HepG2 (cell line): ENCODE measurements at regions not wholly inside any gene's neighbourhood (a gene's known extent, or its start where the extent isn't known, plus 50 kb on each side); places are given as distances from the start of the nearest gene placed in this dataset.
"Not testable (repeated sequence)": the region's sequence is repeated elsewhere in the genome, so short reads cannot be mapped to it uniquely, and the experiment has no call there.

Source experiments
- ATAC-seq: fragments of 200-7000 bp; cut with Tn5 transposase; 3 replicates; pipeline ENCODE4 v1.9.1; 2020; ENCODE audit warnings: mild to moderate bottlenecking, moderate library complexity
- BruUV-seq: library from RNA; stranded (reverse); fragments of 400-500 nt; replicated peaks from 2 replicates; lab custom pipeline; 2021; lab: Mats Ljungman, UMichigan
- CTCF ChIA-PET: fragments of 300-600 bp; formaldehyde crosslinking; extraction: SDS; loops from one replicate; lab custom pipeline; 2021; ENCODE audit warnings: low total read pairs, inconsistent platforms, low intra/inter-chr PET ratio; lab: Yijun Ruan, JAX
- POLR2A ChIA-PET: fragments of 350-600 bp; sonication (Branson Sonifier 250); formaldehyde crosslinking; loops from one replicate; lab custom pipeline; 2020; ENCODE audit warnings: antibody characterized with exemption, inconsistent platforms; lab: Yijun Ruan, JAX
- DNase-seq: peaks from one replicate; pipeline ENCODE4 v3.0.0-alpha.2; 2015; ENCODE audit warnings: low spot score
- FAIRE-seq: peaks from 3 replicates; lab custom pipeline; 2011; peaks lifted over from hg19 to GRCh38; lab: Jason Lieb, UNC
- H2AFZ ChIP-seq: one replicate; pipeline ENCODE4 v1.6.1; 2011; ENCODE audit warnings: low read length, inconsistent platforms
- H3K27ac ChIP-seq: fragments of 300-600 bp; 3 replicates; pipeline ENCODE4 v1.8.0; 2011; ENCODE audit warnings: mixed run types, mild to moderate bottlenecking, mixed read lengths, low read length, inconsistent platforms; ENCODE audit not compliant: insufficient read depth; ENCODE audit errors: extremely low read length
- H3K27me3 ChIP-seq, 2 experiments: fragments of 200-600 bp in 1 of 2; 2 replicates in 1 of 2; 3 replicates in 1 of 2; pipeline versions ENCODE4 v1.6.0 to v1.8.0; 2011; ENCODE audit warnings: low read length in 2 of 2, mild to moderate bottlenecking in 2 of 2, moderate library complexity in 2 of 2, inconsistent platforms in 1 of 2; ENCODE audit not compliant: insufficient read depth in 2 of 2, control insufficient read depth in 1 of 2
- H3K36me3 ChIP-seq, 2 experiments: fragments of 200-600 bp in 1 of 2; replicated peaks in 1 of 2; 2 replicates in 1 of 2; 3 replicates in 1 of 2; pipeline versions ENCODE4 v1.5.1 to v1.8.0; 2011; ENCODE audit warnings: low read length in 2 of 2, inconsistent platforms in 1 of 2; ENCODE audit not compliant: insufficient read depth in 2 of 2, control insufficient read depth in 1 of 2
- H3K4me1 ChIP-seq: 2 replicates; pipeline ENCODE4 v1.5.1; 2012; ENCODE audit warnings: low read length, inconsistent platforms; ENCODE audit not compliant: insufficient read depth
- H3K4me2 ChIP-seq: 2 replicates; pipeline ENCODE4 v1.6.0; 2011; ENCODE audit warnings: low read depth, low read length, inconsistent platforms
- H3K4me3 ChIP-seq, 3 experiments: fragments of 200-600 bp in 1 of 3; sonication (generic), shearing (Covaris generic) in 1 of 3; replicated peaks in 1 of 3; 2 replicates each; pipeline ENCODE4 v1.5.1; 2011 to 2016; ENCODE audit warnings: low read length in 3 of 3, inconsistent platforms in 2 of 3, low read depth in 2 of 3, mild to moderate bottlenecking in 2 of 3, control low read depth in 1 of 3, mixed read lengths in 1 of 3; ENCODE audit not compliant: insufficient read depth in 1 of 3
- H3K79me2 ChIP-seq: one replicate; pipeline ENCODE4 v1.6.1; 2011; ENCODE audit warnings: low read length, inconsistent platforms; ENCODE audit not compliant: insufficient read depth
- H3K9ac ChIP-seq: 2 replicates; pipeline ENCODE4 v1.6.0; 2011; ENCODE audit warnings: mild to moderate bottlenecking, low read depth, low read length, inconsistent platforms; ENCODE audit not compliant: insufficient read depth
- H3K9me3 ChIP-seq: 2 replicates; pipeline ENCODE4 v1.5.1; 2012; ENCODE audit warnings: mild to moderate bottlenecking, low read length
- H4K20me1 ChIP-seq: 2 replicates; pipeline ENCODE4 v1.6.0; 2011; ENCODE audit warnings: inconsistent platforms, mild to moderate bottlenecking, low read length, moderate library complexity; ENCODE audit not compliant: insufficient read depth
- NR2C2 ChIP-seq: sonication (generic); formaldehyde crosslinking; IDR thresholded peaks from 2 replicates; pipeline ENCODE4 v1.4.0; 2020; ENCODE audit warnings: missing genetic modification reagents, mild to moderate bottlenecking, moderate library complexity, borderline replicate concordance
- RAD51 ChIP-seq: fragments of 450-650 bp; IDR thresholded peaks from 2 replicates; pipeline ENCODE4 v1.6.1; 2016; ENCODE audit warnings: borderline replicate concordance
- REPIN1 ChIP-seq: sonication (generic); formaldehyde crosslinking; IDR thresholded peaks from 2 replicates; pipeline ENCODE4 v1.8.0; 2022; ENCODE audit warnings: missing genetic modification reagents, low read depth, mild to moderate bottlenecking, borderline replicate concordance
- SOX6 ChIP-seq, 2 experiments: fragments of 450-650 bp in 1 of 2; sonication (generic) in 1 of 2; formaldehyde crosslinking in 1 of 2; IDR thresholded peaks; 2 replicates each; pipeline versions ENCODE4 v1.4.0 to v1.6.1; 2017 to 2020; ENCODE audit warnings: antibody characterized with exemption in 1 of 2, mild to moderate bottlenecking in 1 of 2, missing genetic modification reagents in 1 of 2
- ZNF317 ChIP-seq: sonication (generic); formaldehyde crosslinking; IDR thresholded peaks from 2 replicates; pipeline ENCODE4 v1.5.0; 2020; ENCODE audit warnings: mild to moderate bottlenecking, missing genetic modification reagents
- ZNF451 ChIP-seq: sonication (generic); formaldehyde crosslinking; IDR thresholded peaks from 2 replicates; pipeline ENCODE4 v1.5.0; 2020; ENCODE audit warnings: mild to moderate bottlenecking, missing genetic modification reagents
- ZNF550 ChIP-seq: sonication (generic); formaldehyde crosslinking; IDR thresholded peaks from 2 replicates; pipeline ENCODE4 v1.4.0; 2020; ENCODE audit warnings: mild to moderate bottlenecking, missing genetic modification reagents, borderline replicate concordance
- WGBS: methylation state at CpG from one replicate; pipeline ENCODE4 v1.1.6; 2017; ENCODE audit warnings: low lambda C conversion rate; 5-methylcytosine and 5-hydroxymethylcytosine counted together
- in situ Hi-C: cut with HindIII; loops from 2 replicates; pipeline ENCODE4 v1.10.0; 2017; ENCODE audit warnings: low pct_unique_long_range_greater_than_20kb; ENCODE audit not compliant: extremely low pct_ligation_motif_present
- intact Hi-C: fragments of 100-400 bp; cut with micrococcal nuclease; formaldehyde crosslinking; loops from one replicate; pipeline ENCODE4 v1.10.0; 2022; ENCODE audit not compliant: unreplicated experiment

DNA sequence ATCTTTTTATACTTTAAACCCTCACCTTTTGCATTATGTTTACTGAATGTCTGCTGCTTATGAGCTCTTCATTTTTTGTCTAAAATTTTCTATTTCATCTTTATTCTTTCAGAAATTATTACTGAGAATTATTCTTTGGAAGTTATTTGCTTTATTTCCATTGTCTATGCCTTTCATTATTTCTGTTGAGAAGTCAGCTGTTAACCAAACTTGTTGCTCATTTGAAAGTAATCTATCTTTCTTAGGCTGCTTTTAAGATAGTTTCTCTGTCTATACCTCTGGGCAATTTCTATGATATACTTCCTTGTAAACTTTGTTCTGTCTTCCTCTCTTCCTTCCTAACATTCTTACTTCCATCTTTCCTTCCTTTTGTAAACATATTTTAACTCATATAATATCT, 1165.9 kb upstream of the CELF2 start:
- Histone ChIP-seq H3K4me1 (no peaks in the 10 kb centered on the region), H3K9ac (no peak overlapping the region), H3K4me2 (no peak overlapping the region), H4K20me1 (no peaks in the 10 kb centered on the region), H3K27me3 (no peaks in the 10 kb centered on the region), H3K27ac (no peak overlapping the region), H3K79me2 (no peaks in the 10 kb centered on the region), H3K4me3 (no peak overlapping the region), H3K36me3 (no peaks in the 10 kb centered on the region), H3K9me3 (peaks cover 77% of the 10 kb centered on the region), H2AFZ (no peak overlapping the region)
- ChIA-PET CTCF (no interaction called here), POLR2A (no interaction called here)
- DNase-seq (no peak), ATAC-seq (no peak), FAIRE-seq (no peak)
- no TSS peak for BruUV-seq
- in situ Hi-C loops: no loop called here
- intact Hi-C loops: no loop called here
- TF ChIP-seq ZNF317 (CRISPR knock-in tag): peak; percentile 90
- TF ChIP-seq ZNF550 (CRISPR knock-in tag): no peak
- no peak for TF ChIP-seq NR2C2 (CRISPR knock-in tag)
- TF ChIP-seq ZNF451 (CRISPR knock-in tag): no peak
- TF ChIP-seq RAD51: no peak
- no peak for TF ChIP-seq REPIN1 (CRISPR knock-in tag)

DNA sequence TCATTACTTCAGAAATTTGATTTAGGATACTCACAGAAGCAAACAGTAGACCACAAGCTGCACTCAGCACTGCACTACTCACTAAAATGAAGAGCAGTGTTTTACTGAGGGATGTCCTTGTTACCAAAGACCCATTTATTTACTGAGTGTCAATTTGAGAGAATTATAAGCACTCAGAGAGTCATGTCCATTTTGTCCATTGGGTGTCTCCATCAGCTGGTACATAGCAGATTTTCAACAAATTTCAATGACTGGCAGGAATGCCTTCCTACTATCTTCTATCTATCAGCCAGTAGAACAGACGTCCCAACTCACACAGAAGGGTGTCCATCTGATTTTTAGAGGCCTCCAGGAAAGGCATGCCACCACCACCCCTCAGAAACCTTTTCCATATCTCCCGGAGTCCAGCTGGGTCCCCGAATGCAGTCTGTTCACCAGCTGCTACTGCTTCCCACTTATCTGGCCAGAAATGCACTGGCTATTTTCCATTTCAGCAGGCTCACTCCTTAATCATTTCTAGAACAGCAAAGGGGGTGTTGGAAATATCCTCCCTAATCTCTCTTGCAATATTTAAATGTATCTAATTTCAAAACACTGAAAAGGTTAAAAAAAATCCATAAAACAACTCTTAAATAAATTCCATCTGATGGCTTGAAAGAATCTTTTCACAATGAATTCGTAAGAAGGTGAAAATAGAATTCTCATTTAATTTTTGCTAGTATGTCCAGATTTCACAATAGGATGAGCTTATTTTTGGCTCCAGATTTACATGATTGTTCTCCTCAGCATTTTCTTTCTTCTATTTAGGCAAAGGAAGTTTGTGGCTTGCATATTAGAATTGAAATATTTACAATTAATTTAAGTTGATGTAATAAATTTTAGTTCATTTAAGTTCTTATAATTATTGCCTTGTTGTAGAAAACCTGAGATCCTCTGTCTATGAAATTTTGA, 1164.0 kb upstream of the CELF2 start:
- in situ Hi-C loops: no loop called here
- no peak for FAIRE-seq

DNA sequence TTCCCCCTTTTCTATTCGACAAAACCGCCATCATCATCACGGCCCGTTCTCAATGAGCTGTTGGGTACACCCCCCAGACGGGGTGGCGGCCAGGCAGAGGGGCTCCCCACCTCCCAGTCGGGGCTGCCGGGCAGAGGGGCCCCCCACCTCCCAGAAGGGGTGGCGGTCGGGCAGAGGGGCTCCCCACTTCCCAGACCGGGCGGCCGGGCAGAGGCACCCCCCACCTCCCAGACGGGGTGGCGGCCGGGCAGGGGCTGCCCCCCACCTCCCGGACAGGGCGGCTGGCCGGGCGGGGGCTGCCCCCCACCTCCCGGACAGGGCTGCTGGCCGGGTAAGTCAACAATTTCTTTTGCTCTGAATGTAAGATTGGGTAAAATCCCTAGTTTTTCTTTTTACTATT, 1162.2 kb upstream of the CELF2 start:
- intact Hi-C loops, BruUV-seq, POLR2A ChIA-PET, in situ Hi-C loops, H3K9ac ChIP-seq, H3K4me1 ChIP-seq, FAIRE-seq, H3K27me3 ChIP-seq, H3K4me3 ChIP-seq, CTCF ChIA-PET, ATAC-seq, H4K20me1 ChIP-seq, H3K36me3 ChIP-seq, H3K4me2 ChIP-seq, H2AFZ ChIP-seq, H3K27ac ChIP-seq, H3K79me2 ChIP-seq, DNase-seq: not testable (repeated sequence)
- 15% methylated on average over 12 of the region's 22 CpGs for WGBS
- H3K9me3 ChIP-seq: peaks cover 70% of the 10 kb centered on the region

More for the DNA sequence above, 1164.0 kb upstream of the CELF2 start:
- CTCF ChIA-PET: no interaction called here
- Histone ChIP-seq H3K9ac (no peak overlapping the region), H3K79me2 (no peaks in the 10 kb centered on the region), H4K20me1 (no peaks in the 10 kb centered on the region), H3K9me3 (peaks cover 69% of the 10 kb centered on the region), H3K27ac (no peak overlapping the region), H2AFZ (no peak overlapping the region), H3K4me2 (no peak overlapping the region), H3K4me1 (no peaks in the 10 kb centered on the region), H3K36me3 (no peaks in the 10 kb centered on the region)
- no TSS peak for BruUV-seq
- 2% methylated on average over 4 of the region's 4 CpGs for WGBS
- intact Hi-C loops: no loop called here
- POLR2A ChIA-PET: no interaction called here
- no peak for DNase-seq
- no peak for ATAC-seq
- TF ChIP-seq SOX6 (IDR thresholded peaks at IDR 0.05): no peak
- no peak for TF ChIP-seq SOX6 (CRISPR knock-in tag; IDR thresholded peaks at IDR 0.05)
- TF ChIP-seq, all 625 proteins: peak for 0
- no peak overlapping the region for H3K4me3 ChIP-seq
- H3K27me3 ChIP-seq: no peaks in the 10 kb centered on the region
